ENCODE measurements at regions not wholly inside any gene's neighbourhood (a gene's known extent, or its start where the extent isn't known, plus 50 kb on each side); places are given as distances from the start of the nearest gene placed in this dataset.

GRCh38 chr3:187906416-187906815 lies 161.1 kb upstream of the BCL6 start:
- TF ChIP-seq POLR2AphosphoS5 (IDR thresholded peaks at IDR 0.05; ENCODE audit: low read depth, low read length): no peak
- no peak for TF ChIP-seq SIN3A (IDR thresholded peaks at IDR 0.05; ENCODE audit: borderline replicate concordance, insufficient read depth, low read length)
- no peak for TF ChIP-seq FOXP2 (optimal IDR thresholded peaks at IDR 0.05; ENCODE audit: borderline replicate concordance, extremely low read depth, extremely low read length, insufficient read depth)
- no peak for TF ChIP-seq REST (IDR thresholded peaks at IDR 0.05; ENCODE audit: insufficient read depth in 1 of 2, low read depth in 2 of 2, low read length in 2 of 2)
- no peak for TF ChIP-seq TAF1 (IDR thresholded peaks at IDR 0.05; ENCODE audit: borderline replicate concordance, insufficient read depth, low read length)

DNA sequence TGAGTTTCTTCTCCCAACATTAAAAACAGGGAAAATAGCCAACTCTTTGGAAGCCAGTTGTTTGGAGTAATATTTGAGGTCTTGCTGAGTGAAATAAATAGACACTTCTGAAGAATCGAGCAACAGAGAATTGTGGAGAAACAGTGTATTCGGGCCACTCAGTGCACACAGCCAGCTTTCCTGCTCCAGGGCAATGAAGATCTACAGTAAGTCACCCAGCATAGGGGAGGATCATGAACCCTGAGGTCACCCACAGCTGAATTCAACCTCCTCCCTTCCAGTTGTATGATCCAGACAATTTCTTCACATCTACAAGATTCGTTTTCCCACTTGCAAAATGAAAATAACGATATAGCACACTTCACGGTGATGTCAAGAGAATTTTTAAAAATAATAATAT lies 161.7 kb upstream of the BCL6 start:
- TF ChIP-seq TAF1 (IDR thresholded peaks at IDR 0.05; ENCODE audit: borderline replicate concordance, insufficient read depth, low read length): no peak
- no peak for TF ChIP-seq FOXP2 (optimal IDR thresholded peaks at IDR 0.05; ENCODE audit: borderline replicate concordance, extremely low read depth, extremely low read length, insufficient read depth)
- TF ChIP-seq REST (IDR thresholded peaks at IDR 0.05; ENCODE audit: insufficient read depth in 1 of 2, low read depth in 2 of 2, low read length in 2 of 2): no peak
- TF ChIP-seq SIN3A (IDR thresholded peaks at IDR 0.05; ENCODE audit: borderline replicate concordance, insufficient read depth, low read length): no peak
- no peak for TF ChIP-seq POLR2AphosphoS5 (IDR thresholded peaks at IDR 0.05; ENCODE audit: low read depth, low read length)

DNA sequence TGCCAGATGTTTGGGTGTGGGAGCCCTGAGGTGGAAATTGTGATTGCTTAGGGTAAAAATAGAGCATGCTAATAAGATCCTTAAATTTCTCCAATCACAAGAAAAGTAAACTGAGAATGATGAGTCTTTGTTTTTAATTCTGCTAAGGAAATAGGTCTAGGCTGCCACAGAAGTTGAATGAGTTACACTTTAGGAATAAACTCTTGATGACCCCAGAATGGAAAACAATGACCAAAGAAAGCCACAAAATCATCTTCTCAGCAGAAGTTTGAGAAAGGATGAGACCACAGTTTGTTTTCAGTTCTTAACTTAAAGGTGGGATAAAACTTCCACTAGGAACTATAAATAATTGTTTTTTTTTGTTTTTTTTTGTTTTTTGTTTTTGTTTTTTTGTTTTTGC lies 164.6 kb upstream of the BCL6 start:
- TF ChIP-seq POLR2AphosphoS5 (IDR thresholded peaks at IDR 0.05; ENCODE audit: low read depth, low read length): no peak
- TF ChIP-seq TAF1 (IDR thresholded peaks at IDR 0.05; ENCODE audit: borderline replicate concordance, insufficient read depth, low read length): no peak
- no peak for TF ChIP-seq SIN3A (IDR thresholded peaks at IDR 0.05; ENCODE audit: borderline replicate concordance, insufficient read depth, low read length)
- no peak for TF ChIP-seq REST (IDR thresholded peaks at IDR 0.05; ENCODE audit: insufficient read depth in 1 of 2, low read depth in 2 of 2, low read length in 2 of 2)
- no peak for TF ChIP-seq FOXP2 (optimal IDR thresholded peaks at IDR 0.05; ENCODE audit: borderline replicate concordance, extremely low read depth, extremely low read length, insufficient read depth)

GRCh38 chr3:187912007-187912406 lies 166.7 kb upstream of the BCL6 start:
- no peak for TF ChIP-seq FOXP2 (optimal IDR thresholded peaks at IDR 0.05; ENCODE audit: borderline replicate concordance, extremely low read depth, extremely low read length, insufficient read depth)
- no peak for TF ChIP-seq REST (IDR thresholded peaks at IDR 0.05; ENCODE audit: insufficient read depth in 1 of 2, low read depth in 2 of 2, low read length in 2 of 2)

DNA sequence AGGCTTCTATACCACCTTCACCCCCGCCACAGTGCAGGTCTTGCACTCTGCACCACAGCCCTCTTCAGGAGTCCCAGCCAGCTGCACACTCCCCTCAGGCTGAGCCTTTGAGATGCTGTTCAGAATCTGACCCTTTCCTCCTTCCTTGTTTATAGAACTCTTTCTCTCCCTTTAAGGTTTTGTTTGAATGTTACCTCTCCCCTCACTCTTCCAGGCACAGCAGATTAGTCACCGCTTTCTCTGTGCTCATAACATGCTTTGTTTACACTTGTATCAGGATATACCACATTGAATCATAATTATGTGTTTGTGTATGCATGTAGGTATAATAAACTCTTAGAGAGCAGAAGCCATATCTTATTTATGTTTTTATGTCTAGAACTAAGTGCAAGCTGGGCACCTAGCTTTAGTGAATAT lies 168.4 kb upstream of the BCL6 start:
- TF ChIP-seq FOXP2 (optimal IDR thresholded peaks at IDR 0.05; ENCODE audit: borderline replicate concordance, extremely low read depth, extremely low read length, insufficient read depth): no peak
- TF ChIP-seq TAF1 (IDR thresholded peaks at IDR 0.05; ENCODE audit: borderline replicate concordance, insufficient read depth, low read length): no peak
- TF ChIP-seq SIN3A (IDR thresholded peaks at IDR 0.05; ENCODE audit: borderline replicate concordance, insufficient read depth, low read length): no peak
- no peak for TF ChIP-seq REST (IDR thresholded peaks at IDR 0.05; ENCODE audit: insufficient read depth in 1 of 2, low read depth in 2 of 2, low read length in 2 of 2)
- TF ChIP-seq POLR2AphosphoS5 (IDR thresholded peaks at IDR 0.05; ENCODE audit: low read depth, low read length): no peak

All from PFSK-1 (cell line).